GM12878 (cell line): ENCODE measurements at regions not wholly inside any gene's neighbourhood (a gene's known extent, or its start where the extent isn't known, plus 50 kb on each side); places are given as distances from the start of the nearest gene placed in this dataset.

Source experiments
- ATAC-seq: fragments of 200-7000 bp; cut with Tn5 transposase; 3 replicates; pipeline ENCODE4 v1.9.1; 2020; ENCODE audit warnings: mild to moderate bottlenecking, moderate library complexity
- BruUV-seq: library from RNA; stranded (reverse); fragments of 400-500 nt; replicated peaks from 2 replicates; lab custom pipeline; 2021; lab: Mats Ljungman, UMichigan
- CTCF ChIA-PET: fragments of 300-600 bp; sonication (Branson Sonifier 250); formaldehyde crosslinking; extraction: SDS; loops from one replicate; lab custom pipeline; 2021; ENCODE audit warnings: inconsistent platforms; lab: Yijun Ruan, JAX
- POLR2A ChIA-PET: fragments of 350-600 bp; formaldehyde crosslinking; extraction: SDS; loops from one replicate; lab custom pipeline; 2021; ENCODE audit warnings: inconsistent platforms; lab: Charles Lee
- RAD21 ChIA-PET: fragments of 300-600 bp; sonication (Branson Sonifier 250); formaldehyde crosslinking; loops from one replicate; lab custom pipeline; 2023; ENCODE audit warnings: antibody characterized with exemption; ENCODE audit not compliant: unreplicated experiment; lab: Charles Lee
- SMC1A ChIA-PET: fragments of 300-600 bp; sonication (Branson Sonifier 250); formaldehyde crosslinking; loops from one replicate; lab custom pipeline; 2023; ENCODE audit not compliant: unreplicated experiment, uncharacterized antibody; lab: Charles Lee
- DNase-seq: peaks from one replicate; pipeline ENCODE4 v3.0.0-alpha.2; 2011; ENCODE audit warnings: low read depth, low spot score
- FAIRE-seq: peaks from 3 replicates; lab custom pipeline; 2011; peaks lifted over from hg19 to GRCh38; lab: Jason Lieb, UNC
- H2AFZ ChIP-seq: 2 replicates; pipeline ENCODE4 v1.6.0; 2011; ENCODE audit warnings: low read depth, low read length, control low read depth; ENCODE audit not compliant: control insufficient read depth
- H3K27ac ChIP-seq: 2 replicates; pipeline ENCODE4 v1.5.1; 2011; ENCODE audit warnings: control low read depth; ENCODE audit not compliant: control insufficient read depth, insufficient read depth
- H3K27me3 ChIP-seq, 2 experiments: replicated peaks in 1 of 2; 2 replicates each; pipeline versions ENCODE4 v1.6.0 to v1.6.1; 2011; ENCODE audit warnings: low read length in 1 of 2; ENCODE audit not compliant: control insufficient read depth in 2 of 2, insufficient read depth in 2 of 2
- H3K36me3 ChIP-seq, 2 experiments: 2 replicates each; pipeline ENCODE4 v1.5.1; 2011; ENCODE audit warnings: low read length in 1 of 2; ENCODE audit not compliant: control insufficient read depth in 2 of 2, insufficient read depth in 2 of 2
- H3K4me1 ChIP-seq: 2 replicates; pipeline ENCODE4 v1.6.1; 2011; ENCODE audit warnings: mild to moderate bottlenecking, low read length, moderate library complexity, mixed read lengths; ENCODE audit not compliant: control insufficient read depth, insufficient read depth
- H3K4me2 ChIP-seq: 2 replicates; pipeline ENCODE4 v1.6.0; 2011; ENCODE audit warnings: control low read depth; ENCODE audit not compliant: control insufficient read depth, insufficient read depth
- H3K4me3 ChIP-seq: fragments of 200-600 bp; sonication (generic); 2 replicates; pipeline ENCODE4 v1.5.1; 2016
- H3K79me2 ChIP-seq: 2 replicates; pipeline ENCODE4 v1.6.0; 2011; ENCODE audit warnings: low read length; ENCODE audit not compliant: control insufficient read depth, insufficient read depth
- H3K9ac ChIP-seq: 2 replicates; pipeline ENCODE4 v1.8.0; 2011; ENCODE audit warnings: low read length, control low read depth, mixed read lengths; ENCODE audit not compliant: control insufficient read depth, insufficient read depth
- H3K9me3 ChIP-seq: replicated peaks from 3 replicates; pipeline ENCODE4 v1.5.1; 2011; ENCODE audit warnings: mild to moderate bottlenecking, low read length; ENCODE audit not compliant: control insufficient read depth, insufficient read depth
- H4K20me1 ChIP-seq: 2 replicates; pipeline ENCODE4 v1.6.0; 2011; ENCODE audit not compliant: control insufficient read depth, insufficient read depth
- CREB1 ChIP-seq: IDR thresholded peaks from 2 replicates; pipeline ENCODE4 v1.6.1; 2012; ENCODE audit warnings: low read depth, mild to moderate bottlenecking, inconsistent platforms
- IKZF1 ChIP-seq: fragments of 450-650 bp; conservative IDR thresholded peaks from 2 replicates; pipeline ENCODE4 v1.6.1; 2017; ENCODE audit warnings: antibody characterized with exemption, mild to moderate bottlenecking
- MTA2 ChIP-seq: fragments of 450-650 bp; IDR thresholded peaks from 2 replicates; pipeline ENCODE4 v1.6.1; 2016; ENCODE audit warnings: low read depth, mild to moderate bottlenecking, moderate library complexity
- NR2F1 ChIP-seq: fragments of 450-650 bp; conservative IDR thresholded peaks from 2 replicates; pipeline ENCODE4 v1.6.1; 2017; ENCODE audit warnings: mild to moderate bottlenecking
- PAX5 ChIP-seq: IDR thresholded peaks from 2 replicates; pipeline ENCODE4 v1.6.1; 2011; ENCODE audit warnings: low read depth, low read length, borderline replicate concordance
- RB1 ChIP-seq: fragments of 450-650 bp; formaldehyde crosslinking; IDR thresholded peaks from 2 replicates; pipeline ENCODE4 v1.6.1; 2017; ENCODE audit warnings: mild to moderate bottlenecking, borderline replicate concordance
- SREBF1 ChIP-seq: IDR thresholded peaks from 2 replicates; pipeline ENCODE4 v1.6.1; 2012; ENCODE audit warnings: mild to moderate bottlenecking, low read length
- WGBS: methylation state at CpG from one replicate; pipeline ENCODE4 v1.1.6; 2016; ENCODE audit warnings: low lambda C conversion rate; ENCODE audit not compliant: insufficient replicate concordance, insufficient coverage; ENCODE audit errors: missing lambda C conversion rate; 5-methylcytosine and 5-hydroxymethylcytosine counted together
- in situ Hi-C: fragments of 300-500 bp; cut with MboI; formaldehyde crosslinking; loops from 9 replicates; pipeline ENCODE4 v1.14.3; 2018; ENCODE audit warnings: mixed read lengths
- intact Hi-C: fragments of 100-400 bp; cut with micrococcal nuclease; formaldehyde crosslinking; loops from one replicate; pipeline ENCODE4 v1.14.2; 2022; ENCODE audit not compliant: unreplicated experiment
- TF ChIP-seq, protein P1 (sequence below): fragments of 450-650 bp; IDR thresholded peaks from 2 replicates; pipeline ENCODE4 v1.6.1; 2017; ENCODE audit warnings: mild to moderate bottlenecking
- TF ChIP-seq, protein P2 (sequence below): IDR thresholded peaks from 2 replicates; pipeline ENCODE4 v1.6.1; 2011; ENCODE audit warnings: low read depth, low read length, improper control_type of control experiment, borderline replicate concordance

DNA sequence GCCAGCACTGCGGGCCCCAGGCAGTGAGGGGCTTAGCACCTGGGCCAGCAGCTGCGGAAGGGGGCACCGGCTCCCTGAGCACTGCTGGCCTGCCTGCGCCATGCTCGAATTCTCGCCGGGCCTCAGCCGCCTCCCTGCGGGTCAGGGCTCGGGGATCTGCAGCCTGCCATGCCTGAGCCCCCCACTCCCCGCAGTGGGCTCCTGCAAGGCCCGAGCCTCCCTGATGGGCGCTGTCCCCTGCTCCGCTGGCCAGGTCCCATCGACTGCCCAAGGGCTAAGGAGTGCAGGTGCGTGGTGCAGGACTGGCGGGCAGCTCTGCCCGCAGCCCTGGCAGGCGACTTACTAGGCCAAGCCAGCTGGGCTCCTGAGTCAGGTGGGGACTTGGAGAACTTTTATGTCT lies 133.3 kb upstream of the LMNTD1 start:
- Histone ChIP-seq H3K4me1 (no peaks in the 10 kb centered on the region), H4K20me1 (no peaks in the 10 kb centered on the region), H3K27me3 (peaks cover 0 to 2% of the 10 kb centered on the region in 2 experiments; a peak in 1 of 4 replicates), H3K4me2 (no peak overlapping the region), H3K79me2 (no peaks in the 10 kb centered on the region), H3K9ac (no peak overlapping the region), H2AFZ (no peak overlapping the region), H3K27ac (no peak overlapping the region), H3K36me3 (no peaks in the 10 kb centered on the region), H3K4me3 (no peak overlapping the region), H3K9me3 (no peaks in the 10 kb centered on the region; the same call in 2 of the 3 replicates)
- intact Hi-C loops (no loop called here), in situ Hi-C loops (no loop called here)
- CTCF ChIA-PET: interaction anchor here (1.2 kb wide), 1 partner anchor 27 kb away, joined by 4 read pairs; no protein-coding TSS in a partner anchor
- FAIRE-seq (no peak), DNase-seq (no peak), ATAC-seq (no peak)
- 83% methylated on average over 19 of the region's 19 CpGs for WGBS
- BruUV-seq: no TSS peak
- POLR2A ChIA-PET: no interaction called here
- TF ChIP-seq MTA2: no peak
- no peak for TF ChIP-seq CREB1
- TF ChIP-seq, protein P1, sequence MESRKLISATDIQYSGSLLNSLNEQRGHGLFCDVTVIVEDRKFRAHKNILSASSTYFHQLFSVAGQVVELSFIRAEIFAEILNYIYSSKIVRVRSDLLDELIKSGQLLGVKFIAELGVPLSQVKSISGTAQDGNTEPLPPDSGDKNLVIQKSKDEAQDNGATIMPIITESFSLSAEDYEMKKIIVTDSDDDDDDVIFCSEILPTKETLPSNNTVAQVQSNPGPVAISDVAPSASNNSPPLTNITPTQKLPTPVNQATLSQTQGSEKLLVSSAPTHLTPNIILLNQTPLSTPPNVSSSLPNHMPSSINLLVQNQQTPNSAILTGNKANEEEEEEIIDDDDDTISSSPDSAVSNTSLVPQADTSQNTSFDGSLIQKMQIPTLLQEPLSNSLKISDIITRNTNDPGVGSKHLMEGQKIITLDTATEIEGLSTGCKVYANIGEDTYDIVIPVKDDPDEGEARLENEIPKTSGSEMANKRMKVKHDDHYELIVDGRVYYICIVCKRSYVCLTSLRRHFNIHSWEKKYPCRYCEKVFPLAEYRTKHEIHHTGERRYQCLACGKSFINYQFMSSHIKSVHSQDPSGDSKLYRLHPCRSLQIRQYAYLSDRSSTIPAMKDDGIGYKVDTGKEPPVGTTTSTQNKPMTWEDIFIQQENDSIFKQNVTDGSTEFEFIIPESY: no peak
- TF ChIP-seq, protein P2, sequence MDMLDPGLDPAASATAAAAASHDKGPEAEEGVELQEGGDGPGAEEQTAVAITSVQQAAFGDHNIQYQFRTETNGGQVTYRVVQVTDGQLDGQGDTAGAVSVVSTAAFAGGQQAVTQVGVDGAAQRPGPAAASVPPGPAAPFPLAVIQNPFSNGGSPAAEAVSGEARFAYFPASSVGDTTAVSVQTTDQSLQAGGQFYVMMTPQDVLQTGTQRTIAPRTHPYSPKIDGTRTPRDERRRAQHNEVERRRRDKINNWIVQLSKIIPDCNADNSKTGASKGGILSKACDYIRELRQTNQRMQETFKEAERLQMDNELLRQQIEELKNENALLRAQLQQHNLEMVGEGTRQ: no peak
- no peak for TF ChIP-seq RB1
- no peak for TF ChIP-seq IKZF1
- no peak for TF ChIP-seq NR2F1
- no peak for TF ChIP-seq PAX5
- no peak for TF ChIP-seq SREBF1
- SMC1A ChIA-PET: interaction anchor here (0.7 kb wide), 1 partner anchor 126 kb away, joined by 3 read pairs; no protein-coding TSS in a partner anchor
- RAD21 ChIA-PET: no interaction called here
